ENCODE measurements at regions not wholly inside any gene's neighbourhood (a gene's known extent, or its start where the extent isn't known, plus 50 kb on each side); places are given as distances from the start of the nearest gene placed in this dataset.

GRCh38 chr22:47539374-47539773 lies 776.9 kb downstream of the TBC1D22A start:
- peaks cover 7% of the 10 kb centered on the region for H3K4me1 ChIP-seq (ENCODE audit: control insufficient read depth, low read length)
- no peak overlapping the region for H3K4me2 ChIP-seq (ENCODE audit: low read length)
- H3K27me3 ChIP-seq (ENCODE audit: control insufficient read depth, low read length), result no peaks in the 10 kb centered on the region
- H3K4me3 ChIP-seq (ENCODE audit: low read length), result no peak overlapping the region
- no peaks in the 10 kb centered on the region for H4K20me1 ChIP-seq (ENCODE audit: control insufficient read depth, insufficient read depth, low read depth, low read length)
- H3K9me2 ChIP-seq (replicated peaks; ENCODE audit: control insufficient read depth, low read length), result no peaks in the 10 kb centered on the region
- no peaks in the 10 kb centered on the region for H3F3A ChIP-seq (ENCODE audit: control insufficient read depth, insufficient read depth)
- H3K79me2 ChIP-seq (ENCODE audit: control insufficient read depth, low read length), result no peaks in the 10 kb centered on the region
- H3K9me3 ChIP-seq (ENCODE audit: control insufficient read depth, insufficient read depth, low read length), result no peaks in the 10 kb centered on the region
- H3K36me3 ChIP-seq (ENCODE audit: control insufficient read depth, low read length), result no peaks in the 10 kb centered on the region
- no peak overlapping the region for H3K27ac ChIP-seq (ENCODE audit: low read depth, low read length)
- no peak for TF ChIP-seq EZH2phosphoT487 (IDR thresholded peaks at IDR 0.05; ENCODE audit: borderline replicate concordance, low read length)
- TF ChIP-seq, protein P1, sequence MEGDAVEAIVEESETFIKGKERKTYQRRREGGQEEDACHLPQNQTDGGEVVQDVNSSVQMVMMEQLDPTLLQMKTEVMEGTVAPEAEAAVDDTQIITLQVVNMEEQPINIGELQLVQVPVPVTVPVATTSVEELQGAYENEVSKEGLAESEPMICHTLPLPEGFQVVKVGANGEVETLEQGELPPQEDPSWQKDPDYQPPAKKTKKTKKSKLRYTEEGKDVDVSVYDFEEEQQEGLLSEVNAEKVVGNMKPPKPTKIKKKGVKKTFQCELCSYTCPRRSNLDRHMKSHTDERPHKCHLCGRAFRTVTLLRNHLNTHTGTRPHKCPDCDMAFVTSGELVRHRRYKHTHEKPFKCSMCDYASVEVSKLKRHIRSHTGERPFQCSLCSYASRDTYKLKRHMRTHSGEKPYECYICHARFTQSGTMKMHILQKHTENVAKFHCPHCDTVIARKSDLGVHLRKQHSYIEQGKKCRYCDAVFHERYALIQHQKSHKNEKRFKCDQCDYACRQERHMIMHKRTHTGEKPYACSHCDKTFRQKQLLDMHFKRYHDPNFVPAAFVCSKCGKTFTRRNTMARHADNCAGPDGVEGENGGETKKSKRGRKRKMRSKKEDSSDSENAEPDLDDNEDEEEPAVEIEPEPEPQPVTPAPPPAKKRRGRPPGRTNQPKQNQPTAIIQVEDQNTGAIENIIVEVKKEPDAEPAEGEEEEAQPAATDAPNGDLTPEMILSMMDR (IDR thresholded peaks at IDR 0.05; ENCODE audit: low read depth, low read length, poor library complexity, severe bottlenecking), result no peak

DNA sequence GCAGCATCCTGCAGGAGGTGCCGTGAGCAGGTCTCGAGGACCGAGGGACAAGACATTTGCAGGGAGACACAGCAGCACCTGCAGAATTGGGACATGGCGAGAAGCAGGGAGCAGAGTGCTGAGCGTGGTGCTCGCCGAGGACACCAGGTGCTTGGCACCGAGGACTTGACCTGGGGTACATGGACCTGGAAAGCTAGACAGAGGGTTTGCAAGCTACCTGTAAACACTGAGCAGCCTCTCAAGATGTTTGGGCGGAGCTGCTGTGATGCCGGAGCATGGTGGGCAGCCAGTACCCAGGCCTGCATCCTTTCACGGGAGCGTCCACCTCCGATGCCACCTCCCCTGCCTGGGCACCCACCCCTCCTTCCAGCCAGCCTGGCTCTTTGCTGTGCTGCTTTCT lies 773.2 kb downstream of the TBC1D22A start:
- H3K27ac ChIP-seq (ENCODE audit: low read depth, low read length), result no peak overlapping the region
- TF ChIP-seq EZH2phosphoT487 (IDR thresholded peaks at IDR 0.05; ENCODE audit: borderline replicate concordance, low read length), result no peak
- TF ChIP-seq, protein P1 (IDR thresholded peaks at IDR 0.05; ENCODE audit: low read depth, low read length, poor library complexity, severe bottlenecking), result no peak
- H3K27me3 ChIP-seq (ENCODE audit: control insufficient read depth, low read length), result no peaks in the 10 kb centered on the region
- H3K9me3 ChIP-seq (ENCODE audit: control insufficient read depth, insufficient read depth, low read length), result no peaks in the 10 kb centered on the region
- H3K4me1 ChIP-seq (ENCODE audit: control insufficient read depth, low read length), result peaks cover 7% of the 10 kb centered on the region
- H4K20me1 ChIP-seq (ENCODE audit: control insufficient read depth, insufficient read depth, low read depth, low read length), result no peaks in the 10 kb centered on the region
- no peak overlapping the region for H3K4me2 ChIP-seq (ENCODE audit: low read length)
- H3K9me2 ChIP-seq (replicated peaks; ENCODE audit: control insufficient read depth, low read length), result no peaks in the 10 kb centered on the region
- H3K36me3 ChIP-seq (ENCODE audit: control insufficient read depth, low read length), result no peaks in the 10 kb centered on the region
- no peaks in the 10 kb centered on the region for H3F3A ChIP-seq (ENCODE audit: control insufficient read depth, insufficient read depth)
- H3K4me3 ChIP-seq (ENCODE audit: low read length), result no peak overlapping the region
- no peaks in the 10 kb centered on the region for H3K79me2 ChIP-seq (ENCODE audit: control insufficient read depth, low read length)

DNA sequence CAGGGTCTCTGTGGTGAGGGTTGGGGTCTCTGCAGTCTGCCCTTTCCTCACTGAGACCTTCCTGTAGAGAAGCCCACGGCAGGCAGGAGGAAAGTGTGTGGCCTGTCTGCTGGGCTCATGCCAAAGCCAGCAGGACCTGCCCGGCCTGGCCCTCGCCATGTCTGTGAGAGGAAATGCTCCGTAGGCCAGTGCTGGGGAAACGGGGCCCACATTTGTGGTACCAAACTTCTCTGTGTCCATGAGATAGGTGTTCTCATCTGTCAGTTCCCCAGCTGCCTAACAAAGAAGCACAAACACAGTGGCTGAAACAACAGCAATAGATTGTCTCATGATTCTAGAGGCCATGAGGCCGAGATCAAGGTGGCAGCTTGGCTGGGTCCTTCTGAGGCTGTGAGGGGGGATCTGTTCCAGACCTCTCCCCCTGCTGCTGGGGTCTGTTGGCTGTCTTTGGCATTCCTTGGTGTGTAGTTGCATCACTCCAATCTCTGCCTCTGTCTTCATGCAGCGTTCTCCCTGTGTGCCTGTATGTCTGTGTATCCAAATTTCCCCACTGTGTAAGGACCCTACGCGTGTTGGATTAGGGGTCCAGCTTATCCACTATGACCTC lies 772.5 kb downstream of the TBC1D22A start:
- H3K36me3 ChIP-seq (ENCODE audit: control insufficient read depth, low read length), result no peaks in the 10 kb centered on the region
- H3K27me3 ChIP-seq (ENCODE audit: control insufficient read depth, low read length), result no peaks in the 10 kb centered on the region
- peaks cover 7% of the 10 kb centered on the region for H3K4me1 ChIP-seq (ENCODE audit: control insufficient read depth, low read length)
- no peaks in the 10 kb centered on the region for H3K79me2 ChIP-seq (ENCODE audit: control insufficient read depth, low read length)
- no peaks in the 10 kb centered on the region for H3F3A ChIP-seq (ENCODE audit: control insufficient read depth, insufficient read depth)
- H3K9me3 ChIP-seq (ENCODE audit: control insufficient read depth, insufficient read depth, low read length), result no peaks in the 10 kb centered on the region
- H3K4me2 ChIP-seq (ENCODE audit: low read length), result no peak overlapping the region
- no peak overlapping the region for H3K4me3 ChIP-seq (ENCODE audit: low read length)
- no peaks in the 10 kb centered on the region for H3K9me2 ChIP-seq (replicated peaks; ENCODE audit: control insufficient read depth, low read length)
- H4K20me1 ChIP-seq (ENCODE audit: control insufficient read depth, insufficient read depth, low read depth, low read length), result no peaks in the 10 kb centered on the region
- no peak overlapping the region for H3K27ac ChIP-seq (ENCODE audit: low read depth, low read length)
- TF ChIP-seq, protein P1 (IDR thresholded peaks at IDR 0.05; ENCODE audit: low read depth, low read length, poor library complexity, severe bottlenecking), result no peak
- TF ChIP-seq EZH2phosphoT487 (IDR thresholded peaks at IDR 0.05; ENCODE audit: borderline replicate concordance, low read length), result no peak
